GM13977 (cell line): ENCODE measurements at regions not wholly inside any gene's neighbourhood (a gene's known extent, or its start where the extent isn't known, plus 50 kb on each side); places are given as distances from the start of the nearest gene placed in this dataset.
A peak's percentile ranks its signal among the peaks of the same experiment; 100 is the strongest.

Experiments
- DNase-seq: peaks from one replicate; pipeline ENCODE4 v3.0.0; 2012; ENCODE audit warnings: low spot score
- in situ Hi-C: fragments of 300-500 bp; cut with MboI; formaldehyde crosslinking; loops from one replicate; pipeline ENCODE4 v1.12.0; 2022; ENCODE audit warnings: low sequenced_read_pairs, low pct_unique_long_range_greater_than_20kb, mixed read lengths, inconsistent platforms; ENCODE audit not compliant: unreplicated experiment
- TF ChIP-seq, protein P1 (sequence below): IDR thresholded peaks from 2 replicates; pipeline ENCODE4 v1.5.1; 2012; ENCODE audit warnings: mild to moderate bottlenecking, control low read depth; ENCODE audit not compliant: insufficient read depth; ENCODE audit errors: extremely low read depth, missing control alignments

DNA sequence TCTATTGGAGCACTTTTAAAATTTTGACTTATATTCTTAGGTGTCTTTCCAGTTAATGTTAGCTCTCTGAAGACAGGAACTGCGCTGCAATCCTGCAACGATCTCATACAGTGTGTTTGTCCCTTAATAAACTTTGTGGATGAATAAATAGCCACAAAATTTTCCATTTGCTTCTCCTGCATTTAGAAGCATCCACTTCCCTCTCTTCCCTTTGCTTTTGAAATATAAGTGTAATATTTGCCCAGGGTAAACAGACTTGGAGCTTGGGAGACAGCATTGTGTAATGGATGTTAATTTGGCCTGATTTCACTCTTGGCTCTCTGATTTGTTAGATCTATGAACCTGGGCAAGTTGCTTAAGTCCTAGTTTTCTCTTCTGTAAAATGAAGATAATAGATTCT lies 58.2 kb upstream of the CD28 start:
- TF ChIP-seq, protein P1, sequence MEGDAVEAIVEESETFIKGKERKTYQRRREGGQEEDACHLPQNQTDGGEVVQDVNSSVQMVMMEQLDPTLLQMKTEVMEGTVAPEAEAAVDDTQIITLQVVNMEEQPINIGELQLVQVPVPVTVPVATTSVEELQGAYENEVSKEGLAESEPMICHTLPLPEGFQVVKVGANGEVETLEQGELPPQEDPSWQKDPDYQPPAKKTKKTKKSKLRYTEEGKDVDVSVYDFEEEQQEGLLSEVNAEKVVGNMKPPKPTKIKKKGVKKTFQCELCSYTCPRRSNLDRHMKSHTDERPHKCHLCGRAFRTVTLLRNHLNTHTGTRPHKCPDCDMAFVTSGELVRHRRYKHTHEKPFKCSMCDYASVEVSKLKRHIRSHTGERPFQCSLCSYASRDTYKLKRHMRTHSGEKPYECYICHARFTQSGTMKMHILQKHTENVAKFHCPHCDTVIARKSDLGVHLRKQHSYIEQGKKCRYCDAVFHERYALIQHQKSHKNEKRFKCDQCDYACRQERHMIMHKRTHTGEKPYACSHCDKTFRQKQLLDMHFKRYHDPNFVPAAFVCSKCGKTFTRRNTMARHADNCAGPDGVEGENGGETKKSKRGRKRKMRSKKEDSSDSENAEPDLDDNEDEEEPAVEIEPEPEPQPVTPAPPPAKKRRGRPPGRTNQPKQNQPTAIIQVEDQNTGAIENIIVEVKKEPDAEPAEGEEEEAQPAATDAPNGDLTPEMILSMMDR, result no peak
- in situ Hi-C loops, result no loop called here
- DNase-seq, result no peak

DNA sequence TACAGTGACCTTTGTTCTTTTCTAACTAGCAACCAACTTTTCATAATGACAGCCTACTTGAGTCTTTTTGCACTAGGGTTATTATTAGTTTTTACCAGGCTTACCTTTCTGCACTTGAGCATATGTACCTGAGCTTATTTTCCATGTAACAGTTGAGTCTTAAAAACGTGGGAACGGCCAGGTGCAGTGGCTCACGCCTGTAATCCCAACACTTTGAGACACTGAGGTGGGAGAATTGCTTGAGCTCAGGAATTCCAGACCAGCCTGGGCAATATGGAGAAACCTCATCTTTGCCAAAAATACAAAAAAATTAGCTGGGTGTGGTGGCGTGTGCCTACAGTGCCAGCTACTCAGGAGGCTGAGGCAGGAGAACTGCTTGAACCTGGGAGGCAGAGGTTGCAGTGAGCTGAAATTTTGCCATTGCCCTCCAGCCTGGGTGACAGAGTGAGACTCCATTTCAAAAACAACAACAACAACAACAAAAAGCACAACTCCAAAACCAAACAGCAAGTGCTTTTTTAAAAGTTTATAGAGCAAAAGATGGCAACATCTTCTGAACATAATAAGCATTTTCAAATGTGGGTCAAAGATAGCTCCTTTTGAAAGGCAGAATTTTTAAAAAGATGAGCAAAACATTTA lies 57.1 kb upstream of the CD28 start:
- TF ChIP-seq, protein P1, result no peak
- DNase-seq, result no peak
- in situ Hi-C loops, result no loop called here

DNA sequence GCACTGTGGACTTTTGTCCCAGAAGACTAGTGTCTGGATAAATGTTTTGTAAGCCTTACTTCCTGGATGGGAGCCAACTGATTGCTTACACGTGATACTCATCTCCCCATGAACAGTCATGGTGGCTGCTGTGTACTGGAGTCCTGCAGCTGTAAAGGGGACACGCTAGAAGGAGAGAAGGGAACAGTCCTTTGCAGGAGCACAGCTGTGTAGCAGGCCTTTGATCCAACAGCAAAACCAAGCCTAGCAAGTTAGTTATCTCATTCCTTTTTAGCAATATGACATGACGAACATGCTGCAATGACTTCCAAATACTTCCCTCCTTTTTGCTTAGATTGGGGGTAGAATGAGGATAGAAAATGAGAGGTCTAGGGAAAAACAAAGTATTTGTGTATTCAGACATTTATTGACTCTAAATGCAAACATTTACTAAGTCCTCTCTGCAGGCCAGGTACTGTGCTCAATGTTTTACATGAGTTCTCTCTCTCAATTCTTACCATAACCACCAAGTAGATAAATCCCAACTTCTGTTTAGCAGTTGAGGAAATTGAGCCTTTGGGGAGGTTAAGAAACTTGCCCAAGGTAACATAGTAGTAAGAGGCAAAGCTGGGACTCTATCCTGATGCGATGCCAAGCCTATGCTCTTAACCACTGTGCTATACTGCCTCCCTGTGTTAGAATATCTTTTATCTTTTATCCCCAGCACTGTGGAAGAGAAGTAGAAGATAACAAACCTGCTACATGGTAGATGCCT lies 55.4 kb upstream of the CD28 start:
- in situ Hi-C loops, result no loop called here
- TF ChIP-seq, protein P1, result peak; percentile 37
- DNase-seq, result peak; percentile 41

DNA sequence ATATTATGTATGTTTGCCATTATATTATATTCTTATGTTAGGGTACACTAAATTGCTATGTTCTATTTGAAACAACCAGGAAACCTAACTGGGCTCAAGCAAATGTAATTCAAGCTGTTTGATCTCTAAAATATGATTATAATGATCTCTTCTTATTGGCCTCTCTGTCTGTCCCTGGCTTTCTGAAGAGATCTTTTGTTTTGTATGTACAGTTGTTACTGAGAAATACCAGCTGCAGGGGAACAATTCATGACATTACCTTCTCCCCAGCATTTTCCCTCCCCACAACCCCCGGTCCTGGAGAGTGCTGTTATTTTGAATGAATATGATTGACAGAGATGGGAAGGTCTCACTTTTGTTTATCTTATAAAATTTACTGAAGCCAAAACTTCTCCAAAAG lies 54.8 kb upstream of the CD28 start:
- in situ Hi-C loops, result no loop called here
- TF ChIP-seq, protein P1, result no peak
- no peak for DNase-seq

DNA sequence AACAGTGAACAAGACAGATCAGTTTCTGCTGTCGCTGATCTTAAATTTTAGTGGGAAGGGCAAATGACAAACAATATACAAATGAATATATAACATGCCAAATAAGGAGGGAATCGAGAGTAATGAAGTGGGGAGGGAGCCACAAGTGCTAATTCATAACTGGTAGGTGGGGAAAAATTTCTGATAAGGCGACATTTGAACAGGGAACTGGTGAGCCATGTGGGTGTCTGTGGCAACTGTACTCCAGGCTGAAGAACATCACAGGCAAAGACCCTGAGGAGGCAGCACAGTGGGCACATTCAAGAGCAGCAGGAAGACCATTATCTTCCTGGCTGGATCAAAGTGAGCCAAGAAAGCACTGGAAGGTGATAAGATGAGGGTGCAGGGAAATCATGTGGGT lies 51.6 kb upstream of the CD28 start:
- in situ Hi-C loops, result no loop called here
- TF ChIP-seq, protein P1, result no peak
- DNase-seq, result no peak

DNA sequence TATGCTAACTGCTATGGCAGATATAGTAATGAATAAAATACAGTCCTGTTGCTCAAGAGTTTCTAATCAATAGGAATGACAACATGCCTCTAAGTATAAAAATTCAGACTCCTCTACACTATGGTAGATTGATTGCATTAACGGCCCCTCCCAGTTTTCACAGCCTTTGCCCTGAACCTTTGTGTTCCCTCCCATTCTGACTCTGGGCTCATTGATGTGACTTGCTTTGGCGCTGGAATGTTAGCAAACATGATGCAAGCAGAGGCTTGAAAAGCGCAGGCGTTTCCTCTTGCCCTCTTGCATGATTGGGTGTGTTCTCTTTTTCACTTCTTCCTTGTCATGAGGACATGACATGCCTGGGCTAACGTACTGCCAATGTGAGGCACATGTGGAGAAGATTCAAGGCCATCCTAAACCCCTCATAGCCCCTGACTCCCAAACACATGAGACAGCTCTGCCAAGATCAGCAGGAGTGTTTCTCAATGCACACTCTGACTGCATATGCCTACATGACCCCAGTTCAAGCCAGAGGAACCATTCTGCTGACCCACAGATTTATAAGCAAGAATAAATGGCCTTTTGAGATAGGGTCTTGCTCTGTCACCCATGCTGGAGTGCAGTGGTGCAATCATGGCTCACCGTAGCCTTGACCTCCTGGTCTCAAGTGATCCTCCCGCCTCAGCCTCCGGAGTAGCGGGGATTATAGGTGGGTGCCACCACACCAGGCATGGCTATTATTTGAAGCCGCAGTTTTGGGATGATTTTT lies 49.7 kb upstream of the CD28 start:
- TF ChIP-seq, protein P1, result no peak
- no peak for DNase-seq
- in situ Hi-C loops, result no loop called here
